ENCODE measurements at regions not wholly inside any gene's neighbourhood (a gene's known extent, or its start where the extent isn't known, plus 50 kb on each side); places are given as distances from the start of the nearest gene placed in this dataset.

GRCh38 chr17:13957636-13958035, 111.7 kb upstream of the COX10 start:
- H4K20me1 ChIP-seq (ENCODE audit: insufficient read depth), result no peaks in the 10 kb centered on the region
- no peaks in the 10 kb centered on the region for H3K9me2 ChIP-seq (ENCODE audit: insufficient read depth, low read length)
- no peak overlapping the region for H3K9ac ChIP-seq (ENCODE audit: low read length)
- TF ChIP-seq EP300 (conservative IDR thresholded peaks at IDR 0.05; ENCODE audit: poor library complexity, severe bottlenecking) (no peak), MXI1 (conservative IDR thresholded peaks at IDR 0.05; ENCODE audit: poor library complexity, severe bottlenecking) (no peak), SMC3 (conservative IDR thresholded peaks at IDR 0.05; ENCODE audit: poor library complexity) (no peak), RAD21 (conservative IDR thresholded peaks at IDR 0.05) (no peak), TAF1 (IDR thresholded peaks at IDR 0.05; ENCODE audit: low read depth) (no peak), EZH2 (IDR thresholded peaks at IDR 0.05; ENCODE audit: borderline replicate concordance, insufficient read depth, low read length, poor library complexity, severe bottlenecking) (no peak), POLR2AphosphoS5 (IDR thresholded peaks at IDR 0.05) (no peak)
- TF ChIP-seq, protein P1, sequence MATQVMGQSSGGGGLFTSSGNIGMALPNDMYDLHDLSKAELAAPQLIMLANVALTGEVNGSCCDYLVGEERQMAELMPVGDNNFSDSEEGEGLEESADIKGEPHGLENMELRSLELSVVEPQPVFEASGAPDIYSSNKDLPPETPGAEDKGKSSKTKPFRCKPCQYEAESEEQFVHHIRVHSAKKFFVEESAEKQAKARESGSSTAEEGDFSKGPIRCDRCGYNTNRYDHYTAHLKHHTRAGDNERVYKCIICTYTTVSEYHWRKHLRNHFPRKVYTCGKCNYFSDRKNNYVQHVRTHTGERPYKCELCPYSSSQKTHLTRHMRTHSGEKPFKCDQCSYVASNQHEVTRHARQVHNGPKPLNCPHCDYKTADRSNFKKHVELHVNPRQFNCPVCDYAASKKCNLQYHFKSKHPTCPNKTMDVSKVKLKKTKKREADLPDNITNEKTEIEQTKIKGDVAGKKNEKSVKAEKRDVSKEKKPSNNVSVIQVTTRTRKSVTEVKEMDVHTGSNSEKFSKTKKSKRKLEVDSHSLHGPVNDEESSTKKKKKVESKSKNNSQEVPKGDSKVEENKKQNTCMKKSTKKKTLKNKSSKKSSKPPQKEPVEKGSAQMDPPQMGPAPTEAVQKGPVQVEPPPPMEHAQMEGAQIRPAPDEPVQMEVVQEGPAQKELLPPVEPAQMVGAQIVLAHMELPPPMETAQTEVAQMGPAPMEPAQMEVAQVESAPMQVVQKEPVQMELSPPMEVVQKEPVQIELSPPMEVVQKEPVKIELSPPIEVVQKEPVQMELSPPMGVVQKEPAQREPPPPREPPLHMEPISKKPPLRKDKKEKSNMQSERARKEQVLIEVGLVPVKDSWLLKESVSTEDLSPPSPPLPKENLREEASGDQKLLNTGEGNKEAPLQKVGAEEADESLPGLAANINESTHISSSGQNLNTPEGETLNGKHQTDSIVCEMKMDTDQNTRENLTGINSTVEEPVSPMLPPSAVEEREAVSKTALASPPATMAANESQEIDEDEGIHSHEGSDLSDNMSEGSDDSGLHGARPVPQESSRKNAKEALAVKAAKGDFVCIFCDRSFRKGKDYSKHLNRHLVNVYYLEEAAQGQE (IDR thresholded peaks at IDR 0.05; ENCODE audit: borderline replicate concordance), result no peak
- TF ChIP-seq, protein P2, sequence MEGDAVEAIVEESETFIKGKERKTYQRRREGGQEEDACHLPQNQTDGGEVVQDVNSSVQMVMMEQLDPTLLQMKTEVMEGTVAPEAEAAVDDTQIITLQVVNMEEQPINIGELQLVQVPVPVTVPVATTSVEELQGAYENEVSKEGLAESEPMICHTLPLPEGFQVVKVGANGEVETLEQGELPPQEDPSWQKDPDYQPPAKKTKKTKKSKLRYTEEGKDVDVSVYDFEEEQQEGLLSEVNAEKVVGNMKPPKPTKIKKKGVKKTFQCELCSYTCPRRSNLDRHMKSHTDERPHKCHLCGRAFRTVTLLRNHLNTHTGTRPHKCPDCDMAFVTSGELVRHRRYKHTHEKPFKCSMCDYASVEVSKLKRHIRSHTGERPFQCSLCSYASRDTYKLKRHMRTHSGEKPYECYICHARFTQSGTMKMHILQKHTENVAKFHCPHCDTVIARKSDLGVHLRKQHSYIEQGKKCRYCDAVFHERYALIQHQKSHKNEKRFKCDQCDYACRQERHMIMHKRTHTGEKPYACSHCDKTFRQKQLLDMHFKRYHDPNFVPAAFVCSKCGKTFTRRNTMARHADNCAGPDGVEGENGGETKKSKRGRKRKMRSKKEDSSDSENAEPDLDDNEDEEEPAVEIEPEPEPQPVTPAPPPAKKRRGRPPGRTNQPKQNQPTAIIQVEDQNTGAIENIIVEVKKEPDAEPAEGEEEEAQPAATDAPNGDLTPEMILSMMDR (IDR thresholded peaks at IDR 0.05; ENCODE audit: poor library complexity, severe bottlenecking), result no peak
- no peaks in the 10 kb centered on the region for H3K27me3 ChIP-seq (ENCODE audit: insufficient read depth, low read depth, low read length)
- H3K4me2 ChIP-seq (ENCODE audit: low read length), result no peak overlapping the region
- H3K27ac ChIP-seq (ENCODE audit: low read length), result no peak overlapping the region
- no peaks in the 10 kb centered on the region for H3K9me3 ChIP-seq (ENCODE audit: low read length)
- no peak overlapping the region for H2AFZ ChIP-seq (ENCODE audit: low read depth, low read length)
- H3K4me3 ChIP-seq (ENCODE audit: low read length), result no peak overlapping the region
- no peaks in the 10 kb centered on the region for H3K79me2 ChIP-seq (replicated peaks; ENCODE audit: insufficient read depth, low read length)
- H3F3A ChIP-seq (ENCODE audit: insufficient read depth, low read length, poor library complexity, severe bottlenecking), result no peaks in the 10 kb centered on the region
- H3K36me3 ChIP-seq (ENCODE audit: insufficient read depth, low read length), result no peaks in the 10 kb centered on the region

GRCh38 chr17:13958773-13959172, 110.5 kb upstream of the COX10 start:
- Histone ChIP-seq H3K9ac (ENCODE audit: low read length) (no peak overlapping the region), H3K27ac (ENCODE audit: low read length) (no peak overlapping the region), H4K20me1 (ENCODE audit: insufficient read depth) (no peaks in the 10 kb centered on the region), H3K9me2 (ENCODE audit: insufficient read depth, low read length) (no peaks in the 10 kb centered on the region), H3K4me2 (ENCODE audit: low read length) (no peak overlapping the region), H2AFZ (ENCODE audit: low read depth, low read length) (no peak overlapping the region), H3K4me3 (ENCODE audit: low read length) (no peak overlapping the region), H3K27me3 (ENCODE audit: insufficient read depth, low read depth, low read length) (no peaks in the 10 kb centered on the region), H3K9me3 (ENCODE audit: low read length) (no peaks in the 10 kb centered on the region), H3F3A (ENCODE audit: insufficient read depth, low read length, poor library complexity, severe bottlenecking) (no peaks in the 10 kb centered on the region), H3K36me3 (ENCODE audit: insufficient read depth, low read length) (no peaks in the 10 kb centered on the region), H3K79me2 (replicated peaks; ENCODE audit: insufficient read depth, low read length) (no peaks in the 10 kb centered on the region)
- TF ChIP-seq EP300 (conservative IDR thresholded peaks at IDR 0.05; ENCODE audit: poor library complexity, severe bottlenecking) (no peak), MXI1 (conservative IDR thresholded peaks at IDR 0.05; ENCODE audit: poor library complexity, severe bottlenecking) (no peak), TAF1 (IDR thresholded peaks at IDR 0.05; ENCODE audit: low read depth) (no peak), POLR2AphosphoS5 (IDR thresholded peaks at IDR 0.05) (no peak), RAD21 (conservative IDR thresholded peaks at IDR 0.05) (no peak)
- TF ChIP-seq, protein P2 (IDR thresholded peaks at IDR 0.05; ENCODE audit: poor library complexity, severe bottlenecking), result no peak
